GM19452 (cell line): ENCODE measurements at regions not wholly inside any gene's neighbourhood (a gene's known extent, or its start where the extent isn't known, plus 50 kb on each side); places are given as distances from the start of the nearest gene placed in this dataset.

ENCODE experiments used
- ATAC-seq: cut with Tn5 transposase; IDR thresholded peaks from one replicate; pipeline ENCODE4 v1.9.1; 2021; ENCODE audit not compliant: unreplicated experiment

DNA sequence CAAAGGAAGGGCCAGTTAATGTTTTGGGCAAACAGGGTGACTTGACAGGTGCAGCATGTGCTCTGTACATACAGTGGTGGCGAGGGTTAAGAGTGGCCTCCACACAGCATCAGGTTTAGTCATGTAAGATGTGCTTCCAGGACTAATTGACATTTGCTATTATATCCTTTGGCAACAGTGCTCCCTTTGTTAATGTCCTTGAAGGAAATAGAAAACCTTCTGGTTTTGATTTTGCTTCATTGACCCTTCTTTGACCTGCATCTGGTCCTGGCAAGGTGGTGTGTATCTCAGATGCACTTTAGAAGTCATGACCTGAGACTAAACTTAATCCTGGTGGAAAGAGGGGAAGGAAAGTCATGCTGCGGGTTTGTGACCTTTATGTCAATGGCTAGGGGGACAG lies 440.0 kb downstream of the ENC1 start:
- ATAC-seq = no peak

DNA sequence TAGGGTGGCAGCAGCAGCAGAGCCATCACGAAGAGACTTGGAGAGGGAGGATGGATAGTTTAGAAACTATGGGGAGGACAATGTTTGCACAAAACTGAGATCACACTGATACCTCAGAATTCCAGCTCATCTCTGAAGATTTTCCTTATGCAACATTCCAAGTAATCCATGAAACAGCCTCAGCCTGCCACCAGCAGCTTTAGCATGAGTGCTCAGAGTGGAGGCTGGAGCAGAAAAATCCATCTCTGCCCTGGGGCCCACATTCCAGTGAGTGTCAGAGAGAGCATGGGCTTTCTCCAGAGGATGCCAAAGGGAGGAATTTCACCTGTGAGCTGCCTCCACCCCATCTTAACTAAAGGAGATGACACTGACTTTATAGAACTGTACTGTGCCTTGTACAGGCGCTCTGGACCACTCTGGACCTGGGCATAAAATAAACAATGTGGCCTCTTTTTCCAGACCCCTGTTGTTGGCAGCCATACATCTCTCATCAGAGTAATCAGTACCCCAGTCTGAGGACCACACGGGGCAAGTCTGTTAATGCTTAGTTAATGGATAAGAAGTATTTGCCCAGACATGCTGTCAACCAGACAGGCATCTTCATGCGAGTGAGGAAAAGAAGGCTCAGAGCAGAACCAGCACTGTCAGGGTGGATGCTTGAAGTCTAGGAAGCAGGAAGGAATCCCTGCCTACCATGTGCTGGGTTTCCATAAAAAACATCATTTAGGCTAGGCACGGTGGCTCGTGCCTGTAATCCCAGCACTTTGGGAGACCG lies 440.9 kb downstream of the ENC1 start:
- no peak for ATAC-seq

DNA sequence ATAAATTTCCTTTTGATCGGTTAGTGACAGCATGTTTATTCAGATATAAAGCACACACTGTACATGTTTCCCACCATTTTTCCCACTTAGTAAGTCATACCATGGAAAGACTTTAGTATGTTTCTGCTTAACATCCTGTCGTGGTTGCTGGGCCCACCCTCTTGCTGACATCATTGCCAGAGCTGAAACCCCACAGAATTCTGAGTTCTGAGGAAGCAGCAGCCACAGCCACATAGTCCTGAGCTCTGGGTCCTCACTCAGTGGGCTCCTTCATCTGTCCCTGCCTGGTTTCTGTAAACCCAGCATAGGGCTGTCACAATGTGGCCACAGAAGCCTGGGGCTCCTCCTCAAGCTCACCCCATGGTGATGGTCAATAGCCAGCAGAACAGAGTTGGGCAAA lies 441.5 kb downstream of the ENC1 start:
- ATAC-seq = no peak

DNA sequence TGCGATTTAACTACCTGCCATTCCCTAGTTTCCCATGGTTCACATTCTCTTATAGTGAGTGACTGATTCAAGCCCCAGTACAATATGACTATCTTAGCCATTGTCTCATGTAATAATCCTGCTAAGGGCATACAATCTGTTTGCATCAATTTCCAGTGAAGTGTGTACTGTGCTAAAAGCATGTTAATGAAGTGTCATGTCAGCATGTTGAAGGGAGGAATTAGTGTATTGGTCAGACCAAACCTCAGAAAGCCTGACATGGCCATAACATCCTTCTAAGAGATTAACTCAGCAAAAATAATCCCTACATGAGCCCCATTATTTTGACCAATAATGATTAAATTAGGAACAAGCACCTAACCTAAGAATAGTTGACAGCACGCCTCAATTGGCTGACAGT lies 442.4 kb downstream of the ENC1 start:
- ATAC-seq = no peak

DNA sequence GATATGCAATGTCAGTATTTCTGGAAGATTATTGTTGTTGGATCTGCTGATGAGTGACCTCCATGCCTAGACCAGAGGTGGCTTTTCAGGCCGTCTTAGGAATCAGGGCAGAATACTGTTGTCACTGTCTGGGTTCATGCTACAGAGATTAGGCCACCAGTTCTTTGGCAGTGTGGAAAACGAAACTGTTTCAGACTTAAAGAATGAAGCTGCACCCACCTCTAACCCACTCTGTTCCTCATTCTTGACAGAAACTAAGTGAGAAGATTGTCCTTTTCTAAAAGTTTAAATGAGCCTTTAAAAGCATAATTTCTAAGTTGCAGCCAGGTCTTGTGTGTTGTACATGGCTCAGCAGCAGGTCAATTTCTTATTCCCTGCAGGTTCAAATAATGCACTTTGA lies 444.3 kb downstream of the ENC1 start:
- peak; percentile 67 for ATAC-seq

DNA sequence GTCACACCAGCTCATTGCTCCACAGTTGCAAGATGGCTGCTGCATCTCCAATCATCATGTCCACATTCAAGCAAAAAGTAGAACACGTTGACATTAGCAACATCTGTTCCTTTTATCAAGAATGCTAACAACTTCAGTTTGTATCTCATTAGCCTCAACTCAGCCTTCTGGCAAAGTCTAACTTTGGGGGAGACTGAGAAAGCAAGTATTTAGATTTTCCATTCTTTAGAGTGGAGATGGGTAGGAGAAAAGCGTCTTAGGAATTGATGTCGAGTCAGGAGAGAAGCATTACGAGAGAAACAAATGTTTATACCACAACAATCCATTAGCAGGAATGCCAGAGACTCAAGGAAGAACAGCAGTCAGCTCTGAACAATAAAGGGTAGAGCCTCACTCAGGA lies 446.3 kb downstream of the ENC1 start:
- ATAC-seq = no peak

DNA sequence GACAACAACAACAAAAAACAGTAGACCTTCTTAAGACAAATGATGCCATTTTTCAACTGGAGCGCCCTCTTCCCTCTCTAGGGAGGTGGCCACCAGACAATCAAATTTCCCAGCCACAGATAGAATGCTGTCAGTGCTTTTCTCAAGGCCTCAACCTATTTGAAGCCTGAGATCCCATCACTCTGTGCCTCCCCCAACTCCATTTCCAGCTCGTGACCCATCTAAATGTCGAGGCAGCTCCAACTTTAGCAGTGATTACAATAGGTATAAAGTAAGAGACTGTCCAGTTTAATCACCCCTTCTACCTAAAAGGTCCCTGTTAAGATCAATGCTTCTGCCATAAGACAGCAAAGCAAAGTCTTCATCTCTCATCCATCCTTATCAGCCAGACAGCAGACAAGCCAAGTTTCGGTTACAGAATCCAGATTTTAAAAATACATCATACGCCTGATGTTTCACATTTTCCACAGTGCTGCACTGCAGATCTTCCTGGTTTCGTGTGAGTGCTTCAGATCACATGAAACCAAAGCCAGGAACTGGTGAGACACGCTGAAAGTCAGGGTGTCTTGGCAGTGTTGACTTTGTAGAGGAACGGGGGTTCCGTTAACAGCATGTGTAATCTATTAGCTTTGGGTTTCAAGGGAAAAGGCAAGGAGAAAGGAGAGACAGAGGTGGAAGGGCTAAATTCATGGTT lies 447.8 kb downstream of the ENC1 start:
- ATAC-seq = no peak

DNA sequence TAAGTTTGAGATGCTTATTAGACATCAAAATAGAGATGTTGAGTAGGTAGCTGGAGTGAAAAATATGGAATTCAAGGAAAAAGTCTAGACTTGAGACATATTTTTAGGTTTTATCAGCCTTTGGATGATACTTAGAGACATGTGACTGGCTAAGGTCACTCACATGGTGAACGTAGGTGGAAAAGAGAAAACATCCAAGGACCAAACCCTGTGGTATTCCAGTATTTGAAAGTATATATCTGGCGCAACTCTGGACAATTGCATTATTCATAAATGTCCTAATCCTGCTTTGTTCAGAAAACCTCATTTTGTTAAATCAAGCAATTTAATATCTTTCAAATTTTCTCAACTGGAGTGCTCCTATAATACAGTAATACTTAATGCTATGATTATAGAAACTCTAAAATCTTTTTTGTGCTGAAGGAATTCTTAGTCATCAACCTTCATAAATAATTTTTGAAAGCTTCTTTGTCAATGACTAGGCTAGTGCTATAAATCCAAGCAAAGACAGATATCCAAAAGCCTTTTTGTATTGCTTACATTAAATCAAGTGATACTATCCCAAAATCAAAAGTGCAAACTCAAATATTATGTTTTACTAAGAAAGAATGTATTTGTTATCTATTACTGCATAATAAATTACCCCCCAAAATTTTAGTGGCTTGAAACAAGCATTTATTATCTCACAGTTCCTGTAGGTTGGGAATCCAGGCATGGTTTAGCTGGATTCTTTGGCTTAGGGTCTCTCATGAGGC lies 452.0 kb downstream of the ENC1 start:
- no peak for ATAC-seq

DNA sequence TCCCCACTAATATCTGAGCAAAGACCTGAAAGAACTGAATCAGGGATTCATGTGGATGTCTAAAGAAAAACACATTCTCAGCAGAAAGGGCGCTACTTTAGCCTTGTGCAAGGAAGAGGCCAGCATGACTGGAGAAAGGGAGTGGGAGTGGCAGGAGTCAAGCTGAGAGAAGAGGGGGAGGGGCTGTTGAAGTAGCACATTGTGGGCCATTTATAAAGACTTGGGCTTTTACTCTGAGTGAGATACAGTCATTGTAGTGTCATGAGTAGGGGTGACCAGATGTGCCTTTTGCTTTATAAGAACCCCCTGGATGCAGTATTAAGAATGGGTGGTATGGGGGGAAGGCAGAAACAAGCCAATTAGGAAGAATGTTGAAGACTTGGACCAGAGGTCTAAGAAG lies 452.8 kb downstream of the ENC1 start:
- no peak for ATAC-seq

DNA sequence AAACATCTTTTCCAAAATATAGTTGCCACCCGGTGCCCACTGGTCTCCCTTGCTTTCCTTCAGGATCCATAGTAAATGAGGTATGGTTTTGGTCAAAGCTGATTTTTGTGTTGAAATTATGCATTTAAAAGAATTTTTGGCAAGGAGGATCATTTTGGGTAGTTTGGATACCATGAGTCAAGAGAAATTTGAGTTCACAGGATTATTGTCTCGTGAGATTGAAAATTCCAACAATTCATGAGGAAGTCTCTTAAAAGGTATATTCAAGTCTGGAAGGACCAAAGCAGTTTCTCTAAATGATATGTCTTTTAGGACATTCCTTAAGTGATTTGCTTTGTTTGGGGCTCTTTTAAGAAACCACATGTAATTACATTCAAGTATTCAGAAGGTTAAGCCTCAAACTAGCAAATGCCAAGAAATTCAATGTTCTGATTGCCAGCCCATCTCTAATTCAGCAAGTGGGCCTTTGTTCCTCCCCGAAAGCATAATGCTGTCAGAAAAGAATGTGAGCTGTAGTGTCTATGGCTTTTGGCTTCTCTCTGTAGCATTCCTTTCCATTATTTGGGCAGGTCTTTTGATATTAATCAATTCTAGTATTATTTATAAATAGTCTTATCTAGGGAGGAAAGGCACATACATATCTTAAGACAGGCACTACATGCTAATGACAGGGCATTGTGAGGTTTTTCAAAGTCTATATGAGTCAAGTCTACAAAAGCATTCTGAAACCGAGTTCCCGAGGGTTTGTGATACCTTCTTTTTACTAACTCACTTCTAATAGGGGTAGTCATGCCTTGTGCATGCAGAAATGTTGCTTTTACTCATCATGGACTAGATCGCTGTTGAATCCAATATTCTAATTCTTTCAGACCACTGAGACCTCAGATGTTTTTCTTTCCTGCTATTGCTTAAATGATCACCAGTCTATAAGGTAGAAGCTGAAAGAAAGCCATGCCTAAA lies 453.9 kb downstream of the ENC1 start:
- ATAC-seq = no peak

DNA sequence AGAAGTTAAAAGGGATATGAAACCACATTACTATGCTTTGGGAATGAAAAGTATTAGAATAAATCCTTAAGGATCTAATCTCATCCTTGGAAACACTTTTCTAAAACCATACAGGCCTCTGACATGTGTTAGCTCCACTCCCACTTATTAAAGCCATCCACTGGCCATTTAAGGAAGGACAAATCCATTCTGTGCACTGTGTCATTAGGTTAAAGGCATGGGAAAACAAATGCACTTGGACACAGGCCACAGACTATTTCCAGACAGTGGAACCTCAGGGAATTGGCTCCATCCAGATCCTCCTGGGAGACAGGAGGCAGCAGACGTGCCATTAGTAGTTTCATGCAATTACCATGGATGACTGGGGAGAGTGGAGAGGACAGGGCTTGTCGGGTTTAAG lies 454.9 kb downstream of the ENC1 start:
- no peak for ATAC-seq

DNA sequence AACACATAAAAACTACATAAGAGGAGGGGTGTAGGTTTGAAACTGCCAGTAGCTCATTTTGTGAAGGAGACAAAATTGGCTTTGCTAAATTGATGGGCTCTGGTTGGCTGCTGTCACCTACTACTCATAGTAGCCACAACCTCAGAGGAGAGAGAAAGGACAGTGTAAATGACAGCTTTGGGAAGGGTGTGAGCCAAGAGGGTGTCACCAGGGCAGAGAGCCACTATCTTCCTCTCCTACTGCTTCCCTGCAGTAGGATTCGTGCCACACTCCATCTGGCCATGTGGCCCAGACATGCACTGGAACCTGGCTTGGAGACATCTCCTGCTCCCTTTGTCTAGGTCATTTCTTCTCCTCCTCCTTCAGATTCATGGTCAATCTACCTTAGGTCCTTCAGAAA lies 455.9 kb downstream of the ENC1 start:
- no peak for ATAC-seq

DNA sequence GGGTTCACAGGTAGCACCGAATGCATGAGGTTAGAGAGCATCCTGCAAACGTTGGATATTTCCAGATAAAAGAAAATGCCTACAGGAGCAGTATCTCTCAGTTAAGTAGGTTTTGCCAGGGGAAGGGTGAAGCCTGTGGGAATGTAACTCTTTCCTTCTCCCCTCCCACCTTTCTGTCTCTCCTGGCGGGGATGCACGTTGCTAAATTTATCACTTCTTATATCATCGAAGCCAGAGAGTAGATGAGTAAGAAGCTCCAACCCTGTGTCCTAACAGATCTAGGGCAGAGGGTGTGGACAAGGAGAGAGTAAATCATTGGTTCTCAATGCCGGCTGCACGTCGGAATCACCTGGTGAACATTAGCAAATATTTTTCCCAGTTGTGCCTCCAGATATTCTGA lies 457.5 kb downstream of the ENC1 start:
- ATAC-seq = no peak

DNA sequence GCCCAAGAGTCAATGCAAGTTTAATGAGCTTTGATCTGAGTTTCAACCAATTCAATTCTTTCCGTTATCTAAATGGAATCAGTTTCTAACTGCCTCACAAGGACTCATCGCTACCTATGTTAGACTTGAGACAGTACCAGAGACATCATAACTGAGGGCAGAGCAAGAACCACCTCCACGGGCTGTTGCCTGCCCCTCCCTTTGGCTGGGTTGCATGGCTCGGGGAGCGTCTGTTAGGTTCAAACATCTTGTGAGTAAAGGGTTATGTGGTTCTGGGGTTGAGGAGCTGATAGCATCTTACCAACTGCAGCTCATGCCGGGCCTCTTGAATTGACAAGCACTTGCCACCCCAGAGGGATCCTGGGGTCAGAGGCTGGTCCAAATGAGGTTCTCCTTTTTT lies 457.9 kb downstream of the ENC1 start:
- ATAC-seq = no peak

DNA sequence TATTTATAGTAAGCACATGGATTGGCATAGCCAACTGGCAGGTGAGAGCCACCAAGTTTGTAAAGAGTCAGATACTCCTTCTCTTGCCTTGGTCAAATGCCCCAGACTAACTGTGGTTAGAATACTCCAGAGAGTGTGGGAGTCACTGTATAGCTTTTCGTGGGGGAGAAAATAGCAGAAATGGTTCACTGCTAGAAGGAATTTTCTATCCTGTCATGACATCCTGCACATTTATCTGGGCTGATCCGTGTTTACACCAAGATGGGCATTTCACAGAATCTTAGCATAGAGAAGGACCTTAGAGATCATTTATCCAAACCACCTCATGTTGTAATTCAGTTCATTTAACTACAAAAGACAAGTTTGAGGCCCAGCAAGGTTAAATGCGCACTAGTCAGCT lies 460.8 kb downstream of the ENC1 start:
- no peak for ATAC-seq

DNA sequence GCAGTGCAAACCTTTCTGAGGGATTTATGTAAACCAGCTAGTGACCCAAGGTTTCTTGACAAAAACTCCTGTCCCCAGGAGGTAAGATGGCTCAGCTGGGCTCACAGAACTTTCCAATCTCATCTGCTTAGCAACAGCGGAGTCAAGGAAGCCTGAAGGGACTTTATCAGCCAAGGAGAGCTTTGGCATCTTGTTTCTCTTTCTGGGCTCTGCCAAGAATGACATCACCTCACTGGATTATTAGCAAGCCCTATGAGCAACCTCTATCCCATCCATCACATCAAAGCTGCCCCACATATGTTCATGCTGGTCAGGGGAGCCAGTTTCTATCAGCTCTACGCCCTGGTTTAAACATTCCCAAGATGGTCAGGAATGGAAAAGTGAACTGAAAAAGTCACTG lies 461.3 kb downstream of the ENC1 start:
- ATAC-seq = no peak

DNA sequence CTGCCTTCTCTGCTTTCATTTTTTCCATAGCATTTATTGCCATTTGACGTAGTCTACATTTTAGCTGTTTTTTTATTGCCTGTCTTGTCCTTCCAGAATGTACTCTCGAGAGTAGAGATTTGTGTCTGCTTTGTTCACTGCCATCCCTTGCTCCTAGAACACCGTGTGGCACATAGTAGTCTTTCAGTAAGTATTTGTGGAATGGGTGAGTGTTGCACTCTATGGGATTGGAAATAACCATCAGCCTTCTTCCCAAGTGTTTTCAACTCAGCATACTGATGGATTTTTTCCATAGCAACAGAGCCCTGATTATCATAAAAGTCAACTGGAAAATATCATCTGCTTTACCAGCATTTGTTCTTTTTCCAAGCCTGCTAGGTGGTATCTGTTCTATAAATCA lies 462.6 kb downstream of the ENC1 start:
- no peak for ATAC-seq

DNA sequence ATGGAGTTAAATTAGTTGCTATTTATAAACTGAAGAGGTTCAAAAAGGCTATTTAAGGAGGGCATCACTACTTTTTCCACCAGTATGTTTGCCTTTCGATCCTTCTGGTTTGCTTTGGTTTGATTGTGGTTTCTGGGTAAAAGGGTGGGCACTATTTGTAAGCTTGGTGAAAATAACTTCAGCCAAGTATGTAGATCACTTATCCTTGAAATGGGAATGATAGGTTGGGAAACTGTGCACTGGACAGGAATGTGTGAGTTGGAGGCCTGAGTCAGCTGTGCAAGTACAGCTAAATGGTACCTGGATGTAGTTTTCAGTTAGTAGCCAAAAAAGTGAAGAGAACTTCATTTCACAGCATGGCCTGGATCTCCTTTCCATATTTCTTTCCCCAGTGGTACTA lies 466.2 kb downstream of the ENC1 start:
- no peak for ATAC-seq

DNA sequence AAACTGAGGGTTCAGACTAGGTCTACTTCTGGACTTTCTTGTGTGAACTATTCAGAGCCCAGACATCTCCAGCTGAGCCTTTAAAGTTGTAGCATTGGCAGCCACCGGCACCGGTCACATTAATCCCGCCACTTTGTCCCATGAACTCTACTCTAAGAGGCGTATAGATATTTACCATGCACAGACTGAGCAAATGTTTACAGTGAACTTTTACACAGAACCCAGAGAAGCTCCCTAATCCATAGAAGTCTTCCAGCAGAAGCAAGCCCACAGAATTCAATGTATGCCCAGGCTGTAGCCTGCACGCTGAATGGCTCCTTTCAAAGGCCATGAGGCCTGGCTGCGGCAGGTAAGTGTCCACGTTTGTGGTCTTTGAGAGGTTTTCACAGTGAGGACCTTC lies 466.9 kb downstream of the ENC1 start:
- no peak for ATAC-seq

DNA sequence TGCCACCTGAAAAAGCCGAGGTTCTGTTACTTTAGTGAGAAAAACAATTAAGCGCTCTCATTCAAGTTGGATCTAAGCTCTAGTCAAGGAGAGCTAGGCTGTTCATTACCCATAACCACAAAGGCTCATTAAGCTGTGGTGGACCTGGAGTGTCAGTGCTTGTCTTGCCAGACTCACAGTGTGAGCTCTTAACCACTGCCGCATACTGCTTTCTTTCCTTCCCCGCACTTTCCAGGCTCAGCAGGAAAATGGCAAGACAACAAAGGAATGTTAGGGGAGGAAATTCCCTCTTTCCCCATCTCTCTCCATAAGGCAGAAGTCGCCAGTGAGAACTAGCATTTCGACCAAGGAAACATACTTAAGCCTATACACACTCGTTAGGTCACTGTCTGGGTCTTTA lies 467.3 kb downstream of the ENC1 start:
- no peak for ATAC-seq

DNA sequence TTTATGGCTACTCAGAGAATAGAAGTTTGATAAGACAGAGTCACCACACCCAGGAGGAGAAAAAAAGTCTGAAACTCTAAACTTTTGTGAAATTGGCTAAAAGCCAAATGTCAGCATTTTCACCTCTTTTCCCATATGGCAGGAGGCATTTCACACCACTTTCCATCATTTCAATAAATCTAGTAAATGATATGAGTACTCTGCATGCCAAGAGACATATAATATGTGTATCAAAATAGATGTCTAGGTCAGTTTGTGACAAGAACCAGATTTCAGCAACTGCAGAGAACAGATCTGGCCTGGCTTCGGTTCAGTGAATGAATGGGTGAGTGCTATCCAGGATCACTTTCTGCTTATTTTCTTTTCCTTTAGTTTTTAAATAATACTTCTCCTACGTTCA lies 470.8 kb downstream of the ENC1 start:
- ATAC-seq = no peak
